Muscle layer of colon (tissue), 2 donors: ENCODE measurements at regions not wholly inside any gene's neighbourhood (a gene's known extent, or its start where the extent isn't known, plus 50 kb on each side); places are given as distances from the start of the nearest gene placed in this dataset.

ENCODE experiments used
- H3K27ac ChIP-seq: one replicate; pipeline ENCODE4 v1.7.0; 2013; ENCODE audit warnings: low read depth, mild to moderate bottlenecking, low read length, moderate library complexity
- H3K27me3 ChIP-seq, 2 donors: one replicate each; pipeline ENCODE4 v1.7.0; 2013; ENCODE audit warnings: low read length in 2 of 2, mild to moderate bottlenecking in 2 of 2; ENCODE audit not compliant: insufficient read depth in 2 of 2, control insufficient read depth in 1 of 2
- H3K36me3 ChIP-seq: one replicate; pipeline ENCODE4 v1.7.0; 2013; ENCODE audit warnings: mild to moderate bottlenecking, low read length; ENCODE audit not compliant: insufficient read depth
- H3K4me1 ChIP-seq: one replicate; pipeline ENCODE4 v1.7.0; 2013; ENCODE audit warnings: mild to moderate bottlenecking, low read length; ENCODE audit not compliant: insufficient read depth
- H3K4me3 ChIP-seq, 2 donors: one replicate each; pipeline ENCODE4 v1.7.0; 2013; ENCODE audit warnings: low read length in 2 of 2, low read depth in 1 of 2, mild to moderate bottlenecking in 1 of 2, moderate library complexity in 1 of 2
- H3K9ac ChIP-seq: one replicate; pipeline ENCODE4 v1.7.0; 2013; ENCODE audit warnings: low read length
- H3K9me3 ChIP-seq: one replicate; pipeline ENCODE4 v1.7.0; 2013; ENCODE audit warnings: mild to moderate bottlenecking, low read length
- donor health status: abdominal sarcoma.
- donor health status: Adenocarcinoma of cecum.

GRCh38 chr5:143551820-143552251 lies 148.3 kb upstream of the NR3C1 start:
- Histone ChIP-seq H3K36me3 (no peaks in the 10 kb centered on the region), H3K9me3 (no peaks in the 10 kb centered on the region), H3K4me3 (no peak overlapping the region), H3K4me1 (no peaks in the 10 kb centered on the region), H3K27ac (no peak overlapping the region), H3K9ac (no peak overlapping the region), H3K27me3 (no peaks in the 10 kb centered on the region)

- Histone ChIP-seq H3K36me3 (no peaks in the 10 kb centered on the region), H3K9me3 (no peaks in the 10 kb centered on the region), H3K4me3 (no peak overlapping the region), H3K4me1 (no peaks in the 10 kb centered on the region), H3K27me3 (no peaks in the 10 kb centered on the region), H3K27ac (no peak overlapping the region), H3K9ac (no peak overlapping the region)
These were observed 147.6 kb upstream of the NR3C1 start for GRCh38 chr5:143550986-143551630.

- H3K4me1 ChIP-seq: no peaks in the 10 kb centered on the region
- H3K27ac ChIP-seq: no peak overlapping the region
- H3K27me3 ChIP-seq: no peaks in the 10 kb centered on the region
These were observed 143.9 kb upstream of the NR3C1 start for GRCh38 chr5:143547342-143547741.

GRCh38 chr5:143546394-143546793 lies 142.9 kb upstream of the NR3C1 start:
- Histone ChIP-seq H3K9me3 (no peaks in the 10 kb centered on the region), H3K36me3 (no peaks in the 10 kb centered on the region), H3K9ac (no peak overlapping the region), H3K4me3 (no peak overlapping the region), H3K27ac (no peak overlapping the region), H3K27me3 (no peaks in the 10 kb centered on the region), H3K4me1 (no peaks in the 10 kb centered on the region)

More at GRCh38 chr5:143547342-143547741, 143.9 kb upstream of the NR3C1 start:
- H3K9ac ChIP-seq: no peak overlapping the region
- H3K9me3 ChIP-seq: no peaks in the 10 kb centered on the region
- no peak overlapping the region for H3K4me3 ChIP-seq
- no peaks in the 10 kb centered on the region for H3K36me3 ChIP-seq

- no peak overlapping the region for H3K4me3 ChIP-seq
- no peaks in the 10 kb centered on the region for H3K27me3 ChIP-seq
- H3K27ac ChIP-seq: no peak overlapping the region
- H3K9ac ChIP-seq: no peak overlapping the region
- H3K4me1 ChIP-seq: no peaks in the 10 kb centered on the region
- no peaks in the 10 kb centered on the region for H3K9me3 ChIP-seq
- H3K36me3 ChIP-seq: no peaks in the 10 kb centered on the region
These were observed 141.1 kb upstream of the NR3C1 start for GRCh38 chr5:143544606-143545005.

GRCh38 chr5:143543358-143544255 lies 140.1 kb upstream of the NR3C1 start:
- H3K27ac ChIP-seq: no peak overlapping the region
- H3K27me3 ChIP-seq: no peaks in the 10 kb centered on the region

GRCh38 chr5:143542798-143543144 lies 139.3 kb upstream of the NR3C1 start:
- Histone ChIP-seq H3K4me1 (no peaks in the 10 kb centered on the region), H3K9me3 (no peaks in the 10 kb centered on the region), H3K27ac (no peak overlapping the region), H3K27me3 (no peaks in the 10 kb centered on the region), H3K36me3 (no peaks in the 10 kb centered on the region), H3K4me3 (no peak overlapping the region), H3K9ac (no peak overlapping the region)

More at GRCh38 chr5:143543358-143544255, 140.1 kb upstream of the NR3C1 start:
- Histone ChIP-seq H3K4me1 (no peaks in the 10 kb centered on the region), H3K36me3 (no peaks in the 10 kb centered on the region), H3K9me3 (no peaks in the 10 kb centered on the region), H3K9ac (no peak overlapping the region), H3K4me3 (no peak overlapping the region)

GRCh38 chr5:143541943-143542797 lies 138.7 kb upstream of the NR3C1 start:
- Histone ChIP-seq H3K36me3 (no peaks in the 10 kb centered on the region), H3K27ac (no peak overlapping the region), H3K4me3 (no peak overlapping the region), H3K27me3 (no peaks in the 10 kb centered on the region), H3K9me3 (no peaks in the 10 kb centered on the region), H3K4me1 (no peaks in the 10 kb centered on the region), H3K9ac (no peak overlapping the region)

- Histone ChIP-seq H3K27me3 (no peaks in the 10 kb centered on the region), H3K4me1 (peaks cover under 1% of the 10 kb centered on the region), H3K27ac (no peak overlapping the region), H3K9me3 (no peaks in the 10 kb centered on the region), H3K36me3 (no peaks in the 10 kb centered on the region), H3K4me3 (no peak overlapping the region), H3K9ac (no peak overlapping the region)
These were observed 136.3 kb upstream of the NR3C1 start for GRCh38 chr5:143539742-143540141.

GRCh38 chr5:143537056-143537455 lies 133.6 kb upstream of the NR3C1 start:
- no peaks in the 10 kb centered on the region for H3K27me3 ChIP-seq
- H3K36me3 ChIP-seq: no peaks in the 10 kb centered on the region
- H3K9me3 ChIP-seq: no peaks in the 10 kb centered on the region
- no peak overlapping the region for H3K9ac ChIP-seq
- no peak overlapping the region for H3K4me3 ChIP-seq
- H3K4me1 ChIP-seq: peaks cover 6% of the 10 kb centered on the region
- H3K27ac ChIP-seq: no peak overlapping the region

- Histone ChIP-seq H3K36me3 (no peaks in the 10 kb centered on the region), H3K27ac (no peak overlapping the region), H3K4me1 (peaks cover 6% of the 10 kb centered on the region), H3K9me3 (no peaks in the 10 kb centered on the region), H3K27me3 (no peaks in the 10 kb centered on the region), H3K4me3 (no peak overlapping the region), H3K9ac (no peak overlapping the region)
These were observed 132.9 kb upstream of the NR3C1 start for GRCh38 chr5:143536364-143536763.
